OCI-M2 (cell line): ENCODE measurements at regions not wholly inside any gene's neighbourhood (a gene's known extent, or its start where the extent isn't known, plus 50 kb on each side); places are given as distances from the start of the nearest gene placed in this dataset.
"Not testable (repeated sequence)": the region's sequence is repeated elsewhere in the genome, so short reads cannot be mapped to it uniquely, and the experiment has no call there.

Experiments
- DNase-seq: peaks from one replicate; lab custom pipeline; 2025; ENCODE audit not compliant: unreplicated experiment; lab: John Stamatoyannopoulos, UW

DNA sequence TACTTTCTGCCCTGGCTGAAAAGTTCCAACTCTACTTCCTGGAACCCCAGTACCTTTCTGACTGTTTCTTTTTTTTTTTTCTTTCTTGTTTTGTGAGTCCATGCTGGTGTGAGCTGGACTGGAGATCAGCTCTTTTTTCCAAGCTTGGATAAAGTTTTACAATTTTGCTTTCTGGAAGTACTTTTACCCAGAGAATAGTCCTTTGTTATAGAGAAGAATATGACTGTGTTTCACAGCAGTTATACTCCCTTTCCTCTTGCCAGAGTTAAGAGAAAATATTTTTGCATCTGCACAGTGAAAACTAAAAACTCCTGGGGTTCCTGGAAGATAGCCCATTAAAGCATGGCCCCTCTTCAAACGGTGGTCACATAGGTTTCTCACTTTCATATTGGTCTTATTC, 1100.6 kb downstream of the OTOL1 start:
- DNase-seq, result no peak

DNA sequence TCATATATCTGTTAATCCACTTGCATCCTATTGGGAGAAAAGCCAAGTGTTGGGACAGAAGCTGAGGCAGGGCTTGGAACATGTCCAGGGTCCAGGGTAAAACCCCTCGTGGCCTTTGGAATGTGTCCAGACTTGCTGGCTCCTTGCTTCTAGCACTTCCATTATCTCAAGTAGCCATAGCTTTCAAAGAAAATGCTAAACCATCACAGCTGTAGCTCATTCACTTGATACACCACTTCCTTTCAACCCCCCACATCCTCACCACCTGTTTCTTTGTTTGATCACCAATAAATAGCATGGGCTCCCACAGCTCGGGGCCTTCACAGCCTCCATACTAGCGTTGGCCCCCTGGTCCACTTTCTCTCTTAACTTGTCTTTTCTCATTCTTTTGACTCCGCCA, 1101.9 kb downstream of the OTOL1 start:
- not testable (repeated sequence) for DNase-seq

DNA sequence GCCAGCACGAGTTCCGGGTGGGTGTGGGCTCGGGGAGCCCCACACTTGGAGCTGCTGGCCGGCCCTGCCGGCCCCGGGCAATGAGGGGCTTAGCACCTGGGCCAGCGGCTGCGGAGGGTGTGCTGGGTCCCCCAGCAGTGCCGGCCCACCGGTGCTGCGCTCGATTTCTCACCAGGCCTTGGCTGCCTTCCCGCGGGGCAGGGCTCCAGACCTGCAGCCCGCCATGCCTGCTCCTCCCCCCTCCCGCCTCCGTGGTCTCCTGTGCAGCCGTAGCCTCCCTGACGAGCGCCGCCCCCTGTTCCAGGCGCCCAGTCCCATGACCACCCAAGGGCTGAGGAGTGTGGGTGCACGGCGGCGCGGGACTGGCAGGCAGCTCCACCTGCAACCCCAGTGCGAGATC, 1103.1 kb downstream of the OTOL1 start:
- DNase-seq, result not testable (repeated sequence)

DNA sequence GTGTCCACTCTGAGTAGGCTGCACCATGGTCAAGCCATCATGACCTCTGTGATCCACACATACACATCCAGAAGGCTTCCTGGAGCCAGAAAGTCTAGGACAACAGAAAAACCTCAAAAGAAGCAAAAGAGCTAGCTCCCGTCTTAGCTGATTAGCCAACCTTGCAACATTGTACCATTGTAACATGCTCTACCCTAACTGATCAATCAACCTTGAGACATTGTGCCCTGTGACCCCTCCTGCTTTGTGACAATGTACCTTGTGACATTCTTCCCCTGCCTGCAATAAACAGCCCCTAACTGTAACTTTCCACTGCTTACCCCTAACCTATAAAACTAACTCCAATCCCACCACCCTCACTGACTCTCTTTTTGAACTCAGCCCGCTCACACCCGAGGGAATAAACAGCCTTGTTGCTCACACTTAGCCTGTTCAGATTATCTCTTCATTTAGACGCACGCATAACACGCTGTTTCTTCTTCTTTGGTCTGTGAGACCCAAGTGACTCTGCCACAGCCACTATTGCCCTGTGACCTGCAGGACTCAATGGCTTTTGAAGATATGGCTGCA, 1104.6 kb downstream of the OTOL1 start:
- DNase-seq, result no peak

DNA sequence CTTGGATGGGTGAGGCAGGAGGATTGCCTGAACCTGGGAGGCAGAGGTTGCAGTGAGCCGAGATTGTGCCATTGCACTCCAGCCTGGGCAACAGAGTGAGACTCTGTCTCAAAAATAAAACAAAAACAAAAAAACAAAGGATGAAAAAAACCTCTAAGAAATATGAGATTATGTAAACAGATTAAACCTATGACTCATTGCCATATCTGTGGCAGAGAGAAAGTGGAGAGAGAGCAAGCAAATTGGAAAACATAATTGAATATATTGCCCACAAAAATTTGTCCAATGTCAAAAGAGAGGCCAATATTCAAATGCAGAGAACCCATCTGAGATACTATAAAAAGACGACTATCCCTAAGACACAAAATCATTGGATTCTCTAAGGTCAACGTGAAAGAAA, 1106.0 kb downstream of the OTOL1 start:
- DNase-seq, result no peak

DNA sequence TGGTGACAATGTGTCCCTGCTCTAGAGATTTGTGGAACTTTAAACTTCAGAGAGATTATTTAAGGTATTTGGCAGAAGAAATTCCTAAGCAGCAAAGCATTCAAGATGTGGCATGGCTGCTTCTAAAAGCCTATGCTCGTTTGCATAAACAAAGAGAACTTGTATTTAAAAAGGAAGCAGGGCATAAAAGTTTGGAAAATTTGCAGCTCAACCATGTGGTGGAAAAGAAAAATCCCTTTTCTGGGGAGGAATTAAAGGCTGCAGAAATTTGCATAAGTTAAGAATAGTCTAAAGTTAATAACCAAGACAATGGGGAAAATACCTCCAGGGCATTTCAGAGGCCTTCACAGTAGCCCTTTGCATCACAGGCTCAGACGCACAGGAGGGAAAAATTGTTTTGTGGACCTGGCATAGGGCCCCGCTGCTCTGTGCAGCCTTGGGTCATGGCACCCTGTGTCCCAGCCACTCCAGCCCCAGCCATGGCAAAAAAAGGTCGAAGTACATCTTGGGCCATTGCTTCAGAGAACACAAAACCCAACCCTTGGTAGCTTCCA, 1109.1 kb downstream of the OTOL1 start:
- no peak for DNase-seq

DNA sequence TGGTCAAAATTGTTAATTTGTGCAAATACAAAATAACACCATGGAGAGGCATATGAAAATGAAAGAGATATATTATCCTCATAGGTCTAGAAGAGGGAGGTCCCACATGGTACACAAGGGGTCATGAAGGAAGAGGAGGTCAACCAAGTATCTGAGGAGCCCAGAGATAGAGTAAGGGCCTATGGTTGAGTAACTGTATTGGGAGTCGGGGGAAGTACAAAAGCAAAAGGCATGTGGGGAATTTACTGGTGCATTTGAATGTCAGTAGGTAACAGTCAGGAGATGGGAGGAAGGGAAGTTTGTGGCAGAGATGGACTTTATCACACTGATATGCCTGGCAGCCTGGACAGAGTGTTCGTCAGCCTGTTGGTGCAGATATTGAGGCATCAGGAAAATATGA, 1113.7 kb downstream of the OTOL1 start:
- no peak for DNase-seq

DNA sequence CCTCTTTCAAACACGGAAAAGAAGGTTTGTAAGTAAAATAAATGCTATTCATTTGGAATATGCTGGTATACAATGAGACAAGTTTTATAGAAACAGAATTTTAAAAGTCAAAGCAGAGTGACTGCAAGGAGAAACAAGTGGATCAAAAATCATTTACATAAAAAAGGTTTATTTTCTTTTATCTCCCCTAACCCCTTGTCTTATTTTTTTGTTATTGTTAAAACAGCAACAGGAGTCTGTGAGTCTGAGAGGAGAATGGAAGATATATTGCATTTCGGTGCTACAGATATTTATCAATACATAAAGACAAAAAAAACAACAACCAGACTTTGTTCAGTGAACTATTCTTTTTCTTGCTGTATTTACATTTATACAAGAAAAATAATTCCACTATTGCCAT, 1116.4 kb downstream of the OTOL1 start:
- DNase-seq, result no peak

DNA sequence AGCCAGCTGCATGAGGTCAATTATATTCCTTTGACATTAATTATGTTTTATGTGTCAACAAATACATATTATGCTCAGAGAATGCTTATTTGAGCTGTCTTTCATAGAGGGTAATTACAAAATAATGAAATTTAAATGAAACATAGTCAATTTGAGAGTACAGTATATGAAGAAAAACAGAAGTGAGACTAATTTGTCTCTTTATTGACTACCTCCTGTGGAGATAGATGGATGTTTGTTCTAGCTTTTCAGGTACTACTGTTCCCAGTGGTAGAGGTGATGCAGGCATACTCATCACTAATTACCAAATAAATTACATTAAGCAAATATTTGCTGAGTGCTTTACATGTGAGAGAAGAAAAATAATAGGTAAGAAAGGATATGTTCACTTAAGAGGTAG, 1129.6 kb downstream of the OTOL1 start:
- no peak for DNase-seq

DNA sequence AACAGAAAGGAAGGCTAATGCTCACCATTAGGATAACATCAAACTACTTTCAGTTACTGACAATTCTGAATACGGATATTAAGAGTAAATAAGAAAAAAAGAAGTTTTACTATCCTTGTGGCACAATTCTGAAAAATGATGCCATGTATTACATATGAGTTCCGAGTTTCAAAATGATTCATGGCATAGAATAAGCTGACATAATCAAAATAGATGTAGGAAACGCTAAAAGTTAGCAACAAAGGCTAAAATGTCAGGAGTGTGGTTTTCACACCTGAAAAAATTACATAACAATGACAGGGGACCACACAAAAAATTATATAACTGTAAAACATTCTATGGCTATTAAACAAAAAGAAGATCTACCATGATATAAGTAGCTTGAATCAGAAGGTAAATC, 1131.9 kb downstream of the OTOL1 start:
- DNase-seq, result no peak

DNA sequence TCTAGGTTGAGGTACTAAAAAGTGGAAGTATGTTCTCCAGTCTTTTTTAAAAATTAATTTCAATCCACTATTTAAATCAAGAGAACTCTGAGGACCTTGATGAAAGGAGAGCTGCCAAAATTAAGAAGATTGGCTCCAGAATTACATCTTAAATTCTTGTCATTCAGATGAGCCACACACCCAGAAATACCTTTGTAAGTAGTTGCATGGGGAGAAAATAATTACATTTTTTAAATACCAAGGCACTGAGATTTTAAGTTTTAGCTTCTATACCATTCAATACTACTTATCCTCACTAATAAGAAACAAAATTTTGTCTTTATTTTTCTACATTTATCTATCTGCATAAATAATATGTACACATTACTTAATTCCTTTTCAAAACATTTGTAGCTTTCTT, 1132.8 kb downstream of the OTOL1 start:
- no peak for DNase-seq

DNA sequence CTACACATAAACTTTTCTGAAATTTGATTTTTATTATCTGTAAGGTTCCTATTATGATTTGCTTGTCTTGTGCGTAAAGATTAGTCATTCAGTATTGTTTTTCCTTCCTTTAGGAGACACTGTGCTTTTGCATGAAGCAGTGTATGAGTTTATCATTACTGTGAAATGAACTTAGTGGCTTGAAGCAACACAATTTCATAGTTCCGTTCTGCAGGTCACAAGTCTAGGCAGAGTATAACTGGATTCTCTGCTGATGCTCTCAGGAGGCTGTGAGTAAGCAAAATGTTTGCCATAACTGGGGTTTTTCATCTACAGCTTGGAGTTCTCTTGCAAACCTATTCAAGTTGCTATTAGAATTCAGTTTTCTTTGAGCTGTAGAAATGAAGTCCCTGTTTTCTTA, 1136.1 kb downstream of the OTOL1 start:
- DNase-seq, result no peak

DNA sequence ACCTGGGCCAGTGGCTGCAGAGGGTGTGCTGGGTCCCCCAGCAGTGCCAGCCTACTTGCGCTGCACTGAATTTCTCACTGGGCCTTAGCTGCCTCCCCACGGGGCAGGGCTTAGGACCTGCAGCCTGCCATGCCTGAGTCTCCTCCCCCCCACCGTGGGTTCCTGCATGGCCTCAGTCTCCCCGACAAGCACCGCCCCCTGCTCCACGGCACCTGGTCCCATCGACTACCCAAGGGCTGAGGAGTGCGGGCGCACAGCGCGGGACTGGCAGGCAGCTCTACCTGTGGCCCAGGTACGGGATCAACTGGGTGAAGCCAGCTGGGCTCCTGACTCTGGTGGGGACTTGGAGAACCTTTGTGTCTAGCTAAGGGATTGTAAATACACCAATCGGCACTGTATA, 1143.6 kb downstream of the OTOL1 start:
- DNase-seq, result not testable (repeated sequence)

DNA sequence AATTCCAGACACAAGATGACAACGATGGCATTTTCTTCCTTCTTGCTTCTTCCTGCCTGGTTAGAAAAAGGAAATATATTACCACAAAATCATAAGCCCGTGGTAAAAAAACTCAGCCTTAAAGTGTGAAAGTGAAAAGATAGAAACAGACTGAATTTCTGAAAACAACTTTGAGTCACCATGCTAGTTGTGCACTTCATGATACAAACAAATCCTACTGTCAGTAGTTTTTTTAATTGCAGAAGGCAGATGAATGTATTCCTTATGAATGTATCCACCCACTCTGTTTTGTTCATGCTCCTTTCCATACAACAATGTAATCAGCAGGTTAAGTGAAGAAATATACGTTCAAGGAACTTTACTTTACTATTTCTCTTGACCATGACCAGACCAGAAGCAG, 1144.7 kb downstream of the OTOL1 start:
- DNase-seq, result no peak

DNA sequence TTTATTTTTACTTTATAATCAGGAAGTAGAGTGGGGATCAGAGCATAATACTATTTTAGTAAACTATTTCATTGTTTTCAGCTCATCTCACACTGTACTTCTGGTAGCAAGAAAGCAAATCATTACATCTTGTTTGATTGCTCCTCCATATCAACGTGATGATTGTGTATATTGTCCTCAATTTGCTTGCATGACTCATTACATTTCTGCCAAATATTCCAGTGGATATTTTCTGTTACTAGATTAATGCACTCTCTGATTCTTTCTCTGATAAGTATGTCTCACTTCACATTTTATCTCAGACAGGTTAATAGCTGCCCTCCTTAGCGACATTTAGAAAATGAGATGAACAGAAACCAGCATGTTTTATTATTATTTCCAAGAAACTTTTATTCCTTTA, 1145.3 kb downstream of the OTOL1 start:
- no peak for DNase-seq

DNA sequence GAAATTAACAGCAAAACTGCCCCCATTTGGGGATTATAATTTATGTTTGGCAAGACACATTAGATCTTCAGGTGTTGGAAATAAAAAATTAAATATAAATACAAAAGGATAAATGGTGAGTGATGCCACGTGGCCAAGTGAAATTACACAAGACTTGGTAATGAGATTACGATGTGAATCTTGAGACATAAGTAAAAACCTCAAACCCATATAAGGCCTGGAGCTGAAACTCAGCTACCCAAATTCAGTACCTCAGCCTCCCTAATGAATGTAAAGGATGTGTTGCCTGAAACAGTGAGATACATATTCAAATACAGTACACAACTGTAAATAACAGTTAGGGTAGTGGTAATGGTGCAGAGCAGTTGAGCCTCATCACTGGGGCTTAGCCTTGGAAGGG, 1146.6 kb downstream of the OTOL1 start:
- DNase-seq, result no peak

DNA sequence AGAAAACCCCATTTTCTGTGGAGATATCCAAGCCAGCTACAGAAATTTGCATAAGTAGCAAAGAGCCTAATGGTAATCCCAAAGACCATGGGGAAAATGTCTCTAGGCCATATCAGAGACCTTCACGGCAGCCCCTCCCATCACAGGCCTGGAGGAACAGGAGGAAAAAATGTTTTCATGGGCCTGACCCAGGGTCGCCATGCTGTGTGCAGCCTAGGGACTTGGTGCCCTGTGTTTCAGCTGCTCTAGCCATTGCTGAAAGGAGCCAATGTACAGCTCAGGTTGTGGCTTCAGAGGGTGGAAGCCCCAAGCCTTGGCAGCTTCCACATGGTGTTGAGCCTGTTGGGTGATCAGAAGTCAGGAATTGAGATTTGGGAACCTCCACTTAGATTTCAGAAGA, 1150.7 kb downstream of the OTOL1 start:
- no peak for DNase-seq

DNA sequence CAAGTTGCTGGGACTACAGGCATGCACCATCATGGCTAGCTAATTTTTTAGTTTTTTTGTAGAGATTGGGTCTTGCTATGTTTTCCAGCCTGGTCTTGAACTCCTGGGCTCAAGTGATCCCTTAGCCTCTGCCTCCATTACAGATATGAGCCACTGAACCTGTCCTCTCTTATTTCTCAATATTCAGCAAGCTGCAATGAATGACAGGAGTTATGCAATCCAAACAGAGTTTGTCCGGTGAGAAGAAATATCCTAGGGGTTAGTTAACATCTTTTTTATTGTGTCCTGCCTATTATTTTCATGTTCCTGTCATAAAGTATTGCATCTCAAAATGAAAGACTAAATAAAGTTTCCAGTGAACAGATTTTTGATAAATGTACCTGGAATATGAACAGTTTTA, 1161.4 kb downstream of the OTOL1 start:
- DNase-seq, result no peak

DNA sequence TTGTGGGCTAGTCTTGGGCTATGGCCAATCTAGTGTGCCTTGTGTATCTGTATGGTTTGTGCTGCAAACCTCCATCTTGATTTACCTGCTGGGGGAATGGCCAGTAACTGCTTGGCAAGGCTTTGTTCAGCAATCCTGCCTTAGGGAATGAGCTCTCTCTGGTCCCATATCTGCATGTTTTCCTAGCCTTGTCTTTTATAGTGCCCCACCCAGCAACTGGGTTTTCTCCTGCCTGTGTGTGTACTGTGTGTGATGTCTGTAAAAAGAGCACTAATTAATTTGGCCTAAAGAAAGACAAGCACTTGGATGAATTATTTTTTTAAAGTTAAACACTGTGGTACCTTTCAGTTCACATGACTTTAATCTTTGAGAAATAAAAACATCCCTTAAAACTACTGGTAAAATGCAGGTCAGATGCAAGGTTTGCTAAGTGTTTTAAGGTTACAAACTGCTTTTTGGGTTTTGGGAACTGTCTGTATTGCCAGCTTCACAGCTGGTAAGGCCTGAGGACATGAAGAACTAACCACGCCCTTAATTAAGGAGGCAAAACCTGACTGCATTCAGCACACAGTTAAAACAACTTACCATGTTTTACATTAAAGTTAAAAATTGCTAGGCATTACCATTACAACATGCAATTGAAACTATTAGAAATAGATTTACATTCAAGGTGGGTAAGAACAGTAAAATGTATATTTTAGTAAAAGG, 1169.2 kb downstream of the OTOL1 start:
- DNase-seq, result no peak

DNA sequence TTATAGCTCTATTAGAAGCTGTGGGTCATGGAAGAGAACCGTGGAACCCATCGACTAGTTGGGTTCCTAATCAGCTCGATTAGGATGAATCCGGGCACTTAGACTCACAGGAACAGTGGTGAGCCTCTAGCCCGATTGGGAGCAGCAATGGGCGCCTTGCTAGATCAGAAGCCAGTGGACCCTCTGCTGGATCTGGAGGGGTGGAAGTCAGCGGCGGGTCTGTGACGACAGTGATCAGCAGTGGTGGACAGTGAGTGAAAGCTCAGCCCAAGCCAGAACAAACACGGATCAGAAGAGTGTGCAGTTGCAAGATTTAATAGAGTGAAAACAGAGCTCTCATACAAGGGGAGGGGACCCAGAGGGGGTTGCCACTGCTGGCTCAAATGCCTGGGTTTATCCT, 1170.2 kb downstream of the OTOL1 start:
- DNase-seq, result no peak

DNA sequence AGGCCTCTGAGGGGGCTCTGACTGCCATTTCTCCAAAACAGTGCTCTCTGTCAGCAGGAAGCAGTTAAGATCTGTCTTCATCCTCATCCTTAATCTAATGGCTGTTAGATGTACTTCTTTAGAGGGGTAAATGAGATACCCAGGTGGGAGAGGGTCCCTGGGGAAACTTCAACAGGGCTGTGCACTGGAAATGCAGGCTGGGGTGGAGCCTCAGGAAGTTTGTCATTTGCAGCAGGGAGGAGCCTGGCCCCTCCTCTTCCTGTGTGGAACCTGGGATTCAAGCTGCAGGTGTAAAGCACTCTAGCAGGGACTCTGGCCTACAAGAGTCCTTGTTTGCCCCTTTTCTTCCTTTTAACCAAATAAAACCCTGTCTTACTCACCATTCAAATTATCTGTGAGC, 1173.6 kb downstream of the OTOL1 start:
- no peak for DNase-seq

DNA sequence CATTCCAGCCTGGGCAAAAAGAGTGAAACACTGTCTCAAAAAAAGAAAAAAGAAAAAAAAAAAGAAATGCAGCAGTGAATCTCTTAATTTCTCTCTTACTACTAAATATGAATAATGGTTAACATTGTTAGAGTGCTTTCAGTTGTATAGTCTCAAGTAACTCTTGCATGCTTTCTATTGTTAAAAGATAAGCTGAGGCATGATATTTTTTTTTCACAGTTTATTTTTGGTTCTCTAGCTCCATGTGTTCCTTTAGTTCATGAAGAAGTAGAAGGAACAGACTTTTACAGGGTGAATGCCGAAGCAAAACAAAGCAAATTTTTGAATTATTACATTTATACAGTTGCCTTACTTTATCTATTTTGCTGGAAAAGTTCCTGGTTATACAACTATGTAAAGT, 1180.9 kb downstream of the OTOL1 start:
- no peak for DNase-seq

DNA sequence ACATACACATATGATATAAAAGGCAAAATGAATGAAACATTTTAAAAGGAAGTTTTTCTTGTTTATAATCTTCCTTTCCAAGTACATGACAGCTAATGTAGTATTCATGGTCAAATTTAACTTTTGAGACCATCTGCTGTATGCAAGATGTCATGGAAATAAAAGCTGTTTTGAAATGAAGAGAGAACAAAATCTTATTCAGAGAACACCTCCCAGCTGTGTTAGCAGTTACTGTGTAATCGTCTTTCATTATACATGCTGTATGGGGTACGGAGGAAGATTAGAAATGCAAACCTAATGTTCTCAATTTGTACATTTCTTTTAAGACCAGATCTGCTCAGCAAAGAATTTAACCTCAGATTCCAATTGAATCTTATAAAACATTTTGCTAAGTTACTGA, 1182.3 kb downstream of the OTOL1 start:
- DNase-seq, result no peak
